ENCODE measurements at regions not wholly inside any gene's neighbourhood (a gene's known extent, or its start where the extent isn't known, plus 50 kb on each side); places are given as distances from the start of the nearest gene placed in this dataset.
"Not testable (repeated sequence)": the region's sequence is repeated elsewhere in the genome, so short reads cannot be mapped to it uniquely, and the experiment has no call there.

DNA sequence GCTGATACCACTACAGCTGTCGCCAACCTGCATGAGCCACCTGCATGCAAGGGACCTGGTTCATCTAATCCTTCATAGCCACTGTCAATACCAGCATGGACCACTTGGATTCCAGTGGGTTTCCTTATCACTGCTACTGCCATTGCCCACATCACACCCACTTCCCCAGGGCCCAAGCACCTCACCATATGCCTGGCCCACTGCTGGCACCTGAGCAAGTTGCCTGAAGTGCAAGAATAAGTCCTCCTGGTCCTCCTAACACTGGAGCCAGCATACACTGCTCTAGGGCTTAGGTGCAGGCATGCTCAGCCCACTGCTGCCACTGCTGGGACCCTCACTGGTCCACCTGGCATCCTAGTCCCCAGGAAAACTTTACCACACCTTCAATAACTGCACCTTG lies 1136.8 kb upstream of the ADGRL4 start:
- Histone ChIP-seq H3K9me3 (peaks cover 9 to 56% (median 44%) of the 10 kb centered on the region in 8 donors), H3K4me3 (no peak overlapping the region), H3K27me3 (replicated peaks in 1 of 7) (no peaks in the 10 kb centered on the region), H3K4me1 (no peaks in the 10 kb centered on the region), H3K27ac (no peak overlapping the region), H3K36me3 (no peaks in the 10 kb centered on the region)
- TF ChIP-seq POLR2A (IDR thresholded peaks at IDR 0.05) (no peak), POLR2AphosphoS5 (IDR thresholded peaks at IDR 0.05) (no peak)
- TF ChIP-seq, protein P1, sequence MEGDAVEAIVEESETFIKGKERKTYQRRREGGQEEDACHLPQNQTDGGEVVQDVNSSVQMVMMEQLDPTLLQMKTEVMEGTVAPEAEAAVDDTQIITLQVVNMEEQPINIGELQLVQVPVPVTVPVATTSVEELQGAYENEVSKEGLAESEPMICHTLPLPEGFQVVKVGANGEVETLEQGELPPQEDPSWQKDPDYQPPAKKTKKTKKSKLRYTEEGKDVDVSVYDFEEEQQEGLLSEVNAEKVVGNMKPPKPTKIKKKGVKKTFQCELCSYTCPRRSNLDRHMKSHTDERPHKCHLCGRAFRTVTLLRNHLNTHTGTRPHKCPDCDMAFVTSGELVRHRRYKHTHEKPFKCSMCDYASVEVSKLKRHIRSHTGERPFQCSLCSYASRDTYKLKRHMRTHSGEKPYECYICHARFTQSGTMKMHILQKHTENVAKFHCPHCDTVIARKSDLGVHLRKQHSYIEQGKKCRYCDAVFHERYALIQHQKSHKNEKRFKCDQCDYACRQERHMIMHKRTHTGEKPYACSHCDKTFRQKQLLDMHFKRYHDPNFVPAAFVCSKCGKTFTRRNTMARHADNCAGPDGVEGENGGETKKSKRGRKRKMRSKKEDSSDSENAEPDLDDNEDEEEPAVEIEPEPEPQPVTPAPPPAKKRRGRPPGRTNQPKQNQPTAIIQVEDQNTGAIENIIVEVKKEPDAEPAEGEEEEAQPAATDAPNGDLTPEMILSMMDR (IDR thresholded peaks at IDR 0.05 in 8 of 11, conservative IDR thresholded peaks at IDR 0.05 in 3 of 11), result no peak
- WGBS, 5 donors, result 0 to 100% (median 0%) methylated on average over 1 of the region's 1 CpG; no CpG with 5 or more reads in 1 of the 5 donors
- no peak for DNase-seq
- intact Hi-C loops (cut with DNase I; ENCODE audit: low total_unique reads), result no loop called here

DNA sequence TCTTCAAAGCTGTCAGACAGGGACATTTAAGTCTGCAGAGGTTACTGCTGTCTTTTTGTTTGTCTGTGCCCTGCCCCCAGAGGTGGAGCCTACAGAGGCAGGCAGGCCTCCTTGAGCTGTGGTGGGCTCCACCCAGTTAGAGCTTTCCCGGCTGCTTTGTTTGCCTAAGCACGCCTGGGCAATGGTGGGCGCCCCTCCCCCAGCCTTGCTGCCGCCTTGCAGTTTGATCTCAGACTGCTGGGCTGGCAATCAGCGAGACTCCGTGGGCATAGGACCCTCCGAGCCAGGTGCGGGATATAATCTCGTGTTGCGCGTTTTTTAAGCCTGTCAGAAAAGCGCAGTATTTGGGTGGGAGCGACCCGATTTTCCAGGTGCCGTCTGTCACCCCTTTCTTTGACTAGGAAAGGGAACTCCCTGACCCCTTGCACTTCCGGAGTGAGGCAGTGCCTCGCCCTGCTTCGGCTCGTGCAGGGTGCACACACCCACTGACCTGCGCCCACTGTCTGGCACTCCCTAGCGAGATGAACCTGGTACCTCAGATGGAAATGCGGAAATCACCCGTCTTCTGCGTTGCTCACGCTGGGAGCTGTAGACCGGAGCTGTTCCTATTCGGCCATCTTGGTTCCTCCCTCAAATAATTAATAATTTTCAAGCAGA lies 1131.5 kb upstream of the ADGRL4 start:
- not testable (repeated sequence) for DNase-seq

DNA sequence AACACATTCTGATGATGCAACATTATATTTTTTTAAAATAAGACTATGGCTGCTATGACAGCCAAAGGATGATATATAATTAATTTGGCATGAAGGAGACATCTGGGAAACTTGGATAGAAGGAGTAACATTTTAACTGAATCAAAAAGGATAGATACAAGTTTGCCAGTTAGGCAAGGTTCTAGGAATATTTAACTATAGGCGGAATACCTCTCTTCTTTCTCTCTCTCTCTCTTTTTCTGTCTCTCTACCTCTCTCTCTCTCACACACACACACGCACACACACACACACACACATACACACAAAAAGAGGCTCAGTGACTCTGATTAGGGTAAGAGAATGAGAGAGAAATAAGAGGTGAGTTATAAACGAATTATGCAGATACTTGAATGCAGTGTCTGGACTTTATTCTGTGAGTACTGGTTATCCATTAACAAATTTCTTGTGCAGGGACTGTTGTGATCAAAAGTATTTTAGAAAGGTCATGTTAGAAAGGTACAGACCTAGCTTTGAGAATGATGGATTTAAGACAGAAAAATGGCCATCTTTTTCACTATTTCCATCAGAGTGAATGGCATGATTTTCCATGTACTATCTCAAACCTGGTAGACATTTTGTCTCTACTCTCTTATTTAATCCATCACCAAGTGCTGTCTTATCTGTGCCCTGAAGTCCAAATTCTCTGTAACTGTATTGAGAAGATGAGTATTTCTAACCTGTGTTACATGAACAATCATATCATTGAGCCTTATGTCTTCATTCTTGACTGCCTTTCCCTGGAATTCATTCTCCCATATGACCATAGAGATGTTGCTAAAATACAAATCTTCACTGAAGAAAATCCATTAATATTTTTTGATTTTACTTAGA lies 1106.9 kb upstream of the ADGRL4 start:
- H3K27ac ChIP-seq, result no peak overlapping the region
- no peaks in the 10 kb centered on the region for H3K27me3 ChIP-seq (replicated peaks in 1 of 7)
- TF ChIP-seq POLR2AphosphoS5 (IDR thresholded peaks at IDR 0.05) (no peak), POLR2A (IDR thresholded peaks at IDR 0.05) (no peak)
- TF ChIP-seq, protein P1 (IDR thresholded peaks at IDR 0.05 in 8 of 11, conservative IDR thresholded peaks at IDR 0.05 in 3 of 11), result no peak
- H3K4me1 ChIP-seq, result no peaks in the 10 kb centered on the region
- peaks cover 4 to 64% (median 48%) of the 10 kb centered on the region in 8 donors for H3K9me3 ChIP-seq
- intact Hi-C loops (cut with DNase I; ENCODE audit: low total_unique reads), result no loop called here
- H3K36me3 ChIP-seq, result no peaks in the 10 kb centered on the region
- DNase-seq, result no peak
- 55 to 83% (median 60%) methylated on average over 3 of the region's 3 CpGs for whole genome bisulfite sequencing, 5 donors
- H3K4me3 ChIP-seq, result no peak overlapping the region

More for the DNA sequence above, 1131.5 kb upstream of the ADGRL4 start:
- 86 to 91% (median 90%) methylated on average over 27 of the region's 27 CpGs for WGBS, 5 donors
- intact Hi-C loops (cut with DNase I; ENCODE audit: low total_unique reads); H3K36me3 ChIP-seq; H3K4me3 ChIP-seq; H3K27me3 ChIP-seq (replicated peaks in 1 of 7); H3K4me1 ChIP-seq; H3K27ac ChIP-seq: not testable (repeated sequence)
- peaks cover 0 to 18% (median 11%) of the 10 kb centered on the region in 8 donors for H3K9me3 ChIP-seq

DNA sequence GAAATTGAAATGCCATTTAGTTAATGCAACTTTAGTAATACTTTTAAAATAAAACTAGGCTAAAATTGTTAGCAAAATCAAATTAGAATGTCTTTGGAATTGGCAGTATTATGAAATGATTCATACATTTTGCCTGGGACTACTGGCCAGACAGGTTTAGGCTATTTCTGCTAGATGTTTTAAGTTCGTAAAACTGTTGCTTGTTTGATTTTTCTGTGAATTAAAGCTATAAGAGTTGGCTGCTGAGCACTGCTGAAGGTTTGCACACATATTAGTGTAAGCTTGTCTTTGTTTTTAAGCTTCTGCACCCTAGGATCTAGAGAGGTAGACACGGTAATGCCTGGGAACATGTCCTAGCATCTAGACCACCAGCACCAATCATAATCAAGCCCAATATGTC lies 1094.6 kb upstream of the ADGRL4 start:
- Histone ChIP-seq H3K4me3 (no peak overlapping the region), H3K9me3 (peaks cover 0 to 55% (median 46%) of the 10 kb centered on the region in 8 donors), H3K36me3 (no peaks in the 10 kb centered on the region), H3K4me1 (no peaks in the 10 kb centered on the region), H3K27ac (no peak overlapping the region), H3K27me3 (replicated peaks in 1 of 7) (no peaks in the 10 kb centered on the region)
- TF ChIP-seq POLR2AphosphoS5 (IDR thresholded peaks at IDR 0.05) (no peak), POLR2A (IDR thresholded peaks at IDR 0.05) (no peak)
- TF ChIP-seq, protein P1 (IDR thresholded peaks at IDR 0.05 in 8 of 11, conservative IDR thresholded peaks at IDR 0.05 in 3 of 11), result no peak
- intact Hi-C loops (cut with DNase I; ENCODE audit: low total_unique reads), result no loop called here
- no peak for DNase-seq
- WGBS, 5 donors, result 47 to 87% (median 67%) methylated on average over 2 of the region's 2 CpGs
